NCI-H774 (cell line): ENCODE measurements at regions not wholly inside any gene's neighbourhood (a gene's known extent, or its start where the extent isn't known, plus 50 kb on each side); places are given as distances from the start of the nearest gene placed in this dataset.

Experiments used
- DNase-seq: peaks from one replicate; lab custom pipeline; 2025; lab: John Stamatoyannopoulos, UW

DNA sequence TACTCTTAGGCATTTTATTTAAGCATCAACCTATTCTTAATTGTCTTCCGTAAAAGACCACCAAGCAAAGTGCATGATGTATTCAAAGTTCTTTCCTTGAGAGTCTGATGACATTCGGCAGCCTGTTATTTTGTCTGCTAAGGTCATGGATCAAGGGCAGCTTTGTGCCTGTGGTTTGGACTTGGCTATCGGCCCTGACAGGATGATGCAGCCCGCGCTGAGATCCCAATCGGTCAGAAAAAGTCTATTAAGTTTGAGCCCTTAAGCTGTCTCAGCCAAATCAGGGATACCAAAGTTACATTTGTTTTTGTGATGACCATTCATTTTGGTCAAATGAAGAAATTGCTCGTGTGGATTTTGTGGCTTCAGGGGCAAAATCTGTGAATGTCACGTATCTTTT is 718.9 kb upstream of the FANCL start:
- DNase-seq: no peak

- no peak for DNase-seq
Observed at GRCh38 chr2:58957188-58957840, 716.2 kb upstream of the FANCL start.

DNA sequence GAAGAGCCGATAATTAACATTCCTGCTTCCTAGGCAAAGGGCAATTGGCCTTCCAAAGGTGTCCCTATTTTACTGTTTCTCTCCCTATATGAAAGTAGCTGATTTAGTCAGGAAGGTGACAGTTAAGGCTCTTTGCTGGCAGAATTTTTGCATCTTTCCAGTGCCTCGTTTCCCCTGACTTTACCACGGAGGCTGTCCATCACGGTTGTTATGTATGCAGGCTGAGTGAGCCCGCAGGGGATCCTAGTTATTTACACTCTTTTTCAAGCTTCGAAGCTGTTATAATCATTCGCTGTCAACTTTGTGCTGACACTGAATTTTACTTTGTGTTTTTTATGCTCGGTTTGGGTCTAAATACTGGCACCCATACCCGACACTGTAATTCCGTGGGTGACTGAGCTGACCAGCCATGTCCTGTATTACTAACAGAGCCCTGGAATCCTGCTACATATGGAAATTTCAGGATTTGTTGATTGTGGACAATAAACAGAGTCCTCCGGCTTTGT is 713.8 kb upstream of the FANCL start:
- no peak for DNase-seq

DNA sequence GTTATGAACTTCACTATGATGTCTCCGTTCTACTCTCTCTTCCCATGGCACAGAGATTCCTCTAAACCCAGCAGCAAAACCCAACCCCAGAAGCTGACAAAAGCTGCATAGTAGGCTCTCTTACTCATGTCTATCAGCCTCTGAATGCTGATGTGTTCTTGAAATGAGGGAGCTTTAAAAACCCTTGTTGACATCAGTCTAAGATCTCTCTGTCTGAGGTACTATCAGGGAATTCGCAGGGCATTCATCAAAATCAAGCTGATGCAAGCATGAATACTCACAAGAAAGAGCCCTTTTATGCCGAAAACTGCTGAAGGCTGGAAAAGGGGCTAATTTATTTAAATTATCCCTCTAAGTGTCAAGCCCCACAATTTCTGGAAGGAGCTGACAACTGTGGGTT is 710.6 kb upstream of the FANCL start:
- DNase-seq: no peak

DNA sequence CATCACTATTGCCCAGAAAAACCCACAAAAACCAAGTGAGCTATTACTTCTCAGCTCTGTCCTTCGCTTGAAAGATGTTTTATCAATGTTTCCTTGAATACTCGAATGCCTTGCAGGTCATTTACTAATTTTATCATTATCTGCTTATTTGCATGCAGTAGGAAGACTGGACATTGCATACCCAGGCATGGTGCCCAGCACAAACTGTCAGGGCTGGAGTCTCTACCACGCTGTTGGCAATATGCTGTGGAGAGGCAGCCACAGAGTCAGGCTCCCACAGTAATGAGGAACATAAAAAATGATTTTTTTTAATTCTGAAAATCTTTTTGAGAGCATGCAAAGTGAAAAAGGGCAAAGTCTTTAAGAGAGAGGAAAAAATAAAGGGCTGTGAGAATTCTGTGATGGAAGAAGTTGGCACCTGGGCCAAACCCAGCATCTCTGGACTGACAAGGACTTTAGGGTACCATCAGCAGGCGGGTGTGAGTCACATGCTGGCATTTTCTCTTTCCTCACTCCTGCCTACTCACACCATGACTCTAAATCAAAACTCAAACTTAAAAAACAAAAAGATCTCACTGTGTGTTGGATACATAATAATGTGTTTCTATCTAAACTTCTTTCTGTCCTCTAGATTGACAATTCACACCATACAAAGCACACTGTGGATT is 709.8 kb upstream of the FANCL start:
- no peak for DNase-seq

DNA sequence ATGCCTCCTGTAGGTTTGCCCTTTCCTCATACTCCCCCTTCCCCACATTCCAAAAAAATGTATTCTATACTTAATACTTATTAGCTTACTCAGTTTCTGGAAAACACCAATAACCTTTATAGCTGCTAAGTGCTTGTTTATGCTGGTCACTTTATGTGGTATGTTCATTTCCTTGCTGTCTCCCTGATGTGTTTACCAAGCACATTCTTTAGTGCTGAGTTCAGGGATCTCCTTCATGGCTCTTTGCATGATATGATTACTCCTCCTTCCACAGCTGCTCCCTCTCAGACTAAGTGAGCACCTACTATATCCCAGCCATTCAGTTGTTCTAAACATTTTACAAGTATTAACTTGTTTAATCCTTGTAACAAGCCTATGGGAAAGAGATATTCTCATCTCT is 698.3 kb upstream of the FANCL start:
- DNase-seq: no peak

DNA sequence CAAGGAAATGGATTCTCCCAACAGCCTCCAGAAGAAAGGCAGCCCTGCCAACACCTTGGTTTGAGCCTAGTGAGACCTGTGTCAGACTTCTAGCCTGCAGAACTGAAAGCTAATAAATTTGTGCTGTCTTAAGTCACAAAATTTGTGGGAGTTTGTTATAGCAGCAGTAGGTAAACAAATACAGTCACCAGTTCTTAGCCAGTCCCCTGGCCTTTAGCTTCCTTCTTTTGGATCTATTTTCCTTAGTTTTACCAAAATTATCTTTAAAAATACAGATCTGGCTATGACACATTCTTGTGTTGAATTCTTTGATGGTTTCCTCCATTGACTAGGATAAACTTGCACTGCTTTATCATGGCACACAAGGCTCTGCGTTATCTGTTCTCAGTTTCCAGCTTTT is 697.9 kb upstream of the FANCL start:
- no peak for DNase-seq

DNA sequence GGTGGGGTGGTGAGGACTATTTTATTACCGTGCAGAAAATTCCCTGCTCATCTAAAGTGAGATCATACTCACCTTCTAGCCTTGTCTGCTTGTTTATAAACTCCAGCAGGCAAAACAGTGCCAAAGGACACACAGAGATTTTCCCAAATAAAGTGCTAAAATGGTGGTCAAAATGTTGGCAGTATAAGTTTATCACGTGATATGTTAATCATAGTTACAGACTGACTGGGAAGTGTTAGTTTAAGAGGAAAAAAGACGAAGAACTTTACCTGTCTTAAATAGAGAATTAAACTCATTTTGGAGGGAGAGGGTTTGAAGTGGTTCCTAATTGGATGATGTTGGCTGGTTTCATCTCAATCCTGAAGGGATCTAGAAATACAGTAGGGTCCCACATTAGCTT is 691.7 kb upstream of the FANCL start:
- DNase-seq: no peak

DNA sequence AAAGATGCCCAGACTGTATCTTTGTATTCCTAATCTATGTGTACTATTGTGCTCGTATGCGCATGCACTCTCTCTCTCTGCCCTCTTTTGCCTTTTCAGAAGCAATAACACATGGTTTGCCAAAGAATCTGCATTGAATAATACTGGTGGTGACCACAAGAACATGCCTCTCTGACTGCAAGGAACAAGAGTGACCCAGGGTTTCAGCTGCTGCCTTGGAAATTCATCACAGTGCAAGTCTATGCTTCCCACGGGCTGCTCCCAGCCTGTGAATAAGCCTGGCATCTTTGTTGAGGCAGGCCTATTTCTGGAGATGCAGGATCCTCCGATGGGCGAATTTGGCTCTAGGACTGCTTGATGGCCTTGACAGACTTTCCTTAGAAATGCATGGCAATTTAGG is 689.4 kb upstream of the FANCL start:
- no peak for DNase-seq

DNA sequence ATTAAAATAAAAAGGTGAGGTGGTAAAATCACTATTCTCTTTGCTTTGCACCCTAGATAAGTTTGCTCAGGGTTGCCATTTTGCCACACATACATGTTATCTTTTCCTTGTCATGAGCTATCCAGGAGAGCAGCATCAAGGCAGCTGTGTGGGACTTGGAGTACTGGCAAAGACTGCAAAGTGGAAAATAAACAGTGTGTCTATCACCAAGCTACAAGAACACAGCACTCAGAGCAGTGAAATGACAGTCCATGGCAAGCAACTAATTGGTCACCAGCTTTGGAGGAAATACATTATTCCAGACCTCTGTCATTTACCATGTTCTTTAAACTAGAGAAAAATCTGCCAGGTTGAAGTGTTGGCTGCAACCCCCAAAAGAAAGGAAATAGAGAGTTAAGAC is 687.8 kb upstream of the FANCL start:
- DNase-seq: no peak

DNA sequence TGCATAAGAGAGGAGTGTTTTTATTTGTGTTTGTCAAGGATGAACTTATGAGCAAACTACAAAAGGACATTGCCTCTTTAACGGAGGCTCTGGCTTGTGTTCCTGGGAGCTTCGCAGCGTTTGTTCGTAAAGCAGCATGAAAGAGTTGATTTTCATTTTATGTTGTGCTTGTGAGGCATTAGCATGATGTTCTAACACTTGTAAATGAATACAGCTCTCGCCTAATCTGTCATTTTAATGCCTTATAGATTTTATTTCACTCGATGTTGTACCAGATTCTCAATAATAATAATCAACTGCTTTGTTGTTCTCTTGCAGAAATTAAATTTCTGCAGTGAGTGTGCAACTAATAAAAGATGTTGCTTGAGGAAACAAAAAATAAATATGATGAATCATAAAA is 687.3 kb upstream of the FANCL start:
- DNase-seq: no peak

DNA sequence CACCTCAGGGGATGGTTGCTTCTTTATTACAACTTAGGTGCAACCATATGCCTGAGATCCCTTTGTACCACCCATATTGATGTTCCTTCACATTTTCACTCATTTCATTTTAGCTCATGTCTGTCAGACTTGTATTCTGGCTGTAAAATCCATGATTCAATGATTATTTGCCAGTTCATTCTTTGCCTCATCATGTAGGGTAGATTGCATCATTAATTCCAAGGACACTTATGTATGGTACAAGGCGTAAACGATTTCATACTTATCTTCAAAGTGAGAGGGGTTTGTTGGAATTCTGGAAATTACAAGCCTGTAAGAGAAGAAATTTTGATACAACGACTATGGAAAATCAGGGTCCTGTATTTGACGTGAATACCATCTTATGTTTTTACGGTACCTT is 685.0 kb upstream of the FANCL start:
- DNase-seq: no peak

GRCh38 chr2:58925676-58926081 is 684.6 kb upstream of the FANCL start:
- DNase-seq: no peak

- DNase-seq: no peak
Observed at GRCh38 chr2:58923869-58924268, 682.7 kb upstream of the FANCL start.

DNA sequence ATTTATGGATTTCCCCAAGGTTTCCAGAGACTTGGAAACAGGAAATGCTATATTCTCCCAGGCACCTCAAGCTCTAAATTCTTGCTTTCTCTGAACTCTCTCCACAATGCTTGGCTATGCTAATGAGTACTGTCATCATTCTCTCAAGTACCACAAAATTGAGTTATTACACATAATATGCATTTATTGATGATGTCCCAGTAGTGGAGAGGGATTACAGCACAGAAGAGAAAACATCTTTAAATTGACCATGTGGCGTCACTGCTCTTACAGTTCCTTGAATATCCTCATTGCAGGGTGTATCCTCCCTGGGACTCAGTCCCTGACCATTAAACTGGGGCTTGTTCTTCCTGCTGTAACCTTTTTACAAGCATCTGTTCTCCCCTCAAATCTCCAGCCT is 681.1 kb upstream of the FANCL start:
- no peak for DNase-seq

GRCh38 chr2:58921676-58922075 is 680.6 kb upstream of the FANCL start:
- DNase-seq: no peak

- DNase-seq: no peak
Observed at GRCh38 chr2:58920001-58920400, 678.9 kb upstream of the FANCL start.

- no peak for DNase-seq
Observed at GRCh38 chr2:58919316-58919715, 678.2 kb upstream of the FANCL start.

GRCh38 chr2:58918141-58918540 is 677.0 kb upstream of the FANCL start:
- no peak for DNase-seq

DNA sequence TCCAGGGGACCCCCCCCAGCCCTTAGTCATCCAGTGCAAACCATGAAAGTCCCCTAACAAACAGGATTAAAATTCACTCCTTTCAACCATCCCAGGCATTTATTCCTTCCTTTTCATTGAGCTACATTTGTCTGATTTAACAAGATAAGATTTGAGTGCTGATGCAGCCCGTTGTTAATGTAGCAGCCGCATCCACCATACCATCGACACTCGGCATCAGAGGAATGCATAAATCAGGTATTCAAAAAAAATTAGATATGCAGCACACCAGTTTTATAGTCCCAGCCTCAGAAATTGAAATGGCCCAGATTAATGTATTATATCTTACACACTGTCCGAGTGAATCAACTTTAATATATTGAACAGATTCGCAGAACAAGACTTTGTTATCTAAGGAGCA is 676.5 kb upstream of the FANCL start:
- DNase-seq: no peak

DNA sequence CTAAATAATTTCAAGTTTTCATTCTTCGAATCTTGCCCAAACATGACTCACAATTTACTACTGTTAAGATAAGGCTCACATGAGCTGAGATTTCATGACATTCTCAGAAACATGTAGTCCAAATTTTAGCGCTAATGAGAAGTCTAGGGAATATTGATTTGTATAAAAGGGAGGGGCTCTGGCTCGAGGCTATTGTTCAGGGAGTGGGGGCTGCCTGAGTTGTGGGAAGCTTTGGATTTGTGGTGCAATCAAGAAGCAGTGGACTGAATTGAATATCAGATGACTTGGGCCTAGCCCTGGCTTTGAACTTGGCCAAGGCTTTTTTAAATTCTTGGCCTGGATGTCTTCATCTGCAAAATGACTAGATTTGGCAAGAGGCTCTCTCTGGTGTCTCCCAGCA is 674.9 kb upstream of the FANCL start:
- DNase-seq: no peak

DNA sequence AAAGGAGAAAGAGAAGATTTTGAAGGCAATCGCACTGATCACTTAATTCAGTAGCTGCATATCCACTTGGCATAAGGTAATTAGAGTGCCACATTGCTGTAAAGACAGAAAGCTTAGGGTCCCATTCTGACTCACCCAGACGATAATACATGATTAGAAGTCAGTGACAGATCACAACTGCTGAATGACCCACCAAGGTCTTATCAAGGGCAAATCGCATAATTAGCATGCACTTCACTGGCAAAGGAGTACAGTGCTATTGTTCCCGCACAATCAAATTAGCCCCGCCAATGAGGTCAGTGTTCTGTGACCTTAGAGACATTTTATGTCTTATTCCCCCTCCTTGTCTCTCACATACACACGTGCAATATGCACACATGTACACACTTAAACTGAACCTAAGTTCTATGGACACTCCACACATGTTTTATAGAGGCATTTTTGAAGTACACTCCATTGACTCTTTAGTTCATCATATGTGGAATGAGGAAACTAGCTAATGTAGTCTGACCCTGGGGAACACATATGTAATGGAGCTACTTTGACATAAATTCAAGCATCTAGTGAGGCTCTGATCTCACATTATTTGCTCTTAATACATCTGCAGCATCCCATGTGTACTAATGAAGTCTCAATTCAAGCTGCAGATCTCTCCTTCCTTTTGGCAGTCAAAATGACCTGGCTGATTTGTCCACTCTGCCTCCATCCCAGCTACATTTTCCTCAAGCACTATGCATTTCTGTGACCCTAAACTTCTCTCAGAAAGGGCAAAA is 673.8 kb upstream of the FANCL start:
- no peak for DNase-seq

DNA sequence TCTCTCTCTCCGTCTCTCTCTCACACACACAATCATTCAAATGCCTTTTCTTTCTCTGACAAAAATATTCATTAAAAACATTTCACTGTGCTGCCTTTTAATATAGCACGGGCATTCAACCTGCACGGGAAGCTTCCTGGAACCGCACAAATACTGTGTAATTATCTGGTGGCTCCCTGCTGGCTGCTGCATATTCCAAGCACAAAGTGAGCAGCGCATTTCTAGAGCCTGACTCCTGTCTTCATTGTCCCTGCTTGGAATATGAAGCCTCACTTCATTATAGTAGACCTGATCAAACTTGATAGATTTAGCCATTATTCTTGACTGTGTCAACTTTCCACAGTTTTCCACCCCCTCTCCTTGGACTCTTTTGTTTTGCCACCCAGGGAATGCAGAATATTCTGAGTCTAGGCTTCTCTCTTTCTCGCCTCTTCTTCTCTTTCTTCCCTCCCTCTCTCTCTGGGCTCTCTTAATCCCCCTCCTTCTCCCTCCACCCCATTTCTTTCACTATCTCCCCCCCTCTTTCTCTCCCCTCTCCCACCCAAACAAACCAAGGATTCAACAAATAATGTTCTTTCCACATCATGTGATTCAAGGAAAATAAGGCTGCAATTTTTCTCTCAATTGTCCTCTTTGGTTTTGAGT is 672.1 kb upstream of the FANCL start:
- peak; percentile 37 for DNase-seq
